Liver (tissue), 8 donors: ENCODE measurements at regions not wholly inside any gene's neighbourhood (a gene's known extent, or its start where the extent isn't known, plus 50 kb on each side); places are given as distances from the start of the nearest gene placed in this dataset.

ENCODE experiments used
- DNase-seq: peaks from one replicate; pipeline ENCODE4 v3.0.0-alpha.2; 2017; ENCODE audit warnings: low spot score
- H3K27ac ChIP-seq, 2 donors: one replicate each; pipeline ENCODE4 v1.7.0; 2013; ENCODE audit warnings: inconsistent platforms in 2 of 2, low read length in 2 of 2, control low read depth in 1 of 2, low read depth in 1 of 2, mild to moderate bottlenecking in 1 of 2
- H3K27me3 ChIP-seq, 4 donors: one replicate each; pipeline versions ENCODE4 v1.6.1 to v1.7.0; 2013; ENCODE audit warnings: low read length in 3 of 4, inconsistent platforms in 1 of 4, mild to moderate bottlenecking in 1 of 4, moderate library complexity in 1 of 4; ENCODE audit not compliant: control insufficient read depth in 4 of 4, insufficient read depth in 4 of 4
- H3K36me3 ChIP-seq, 4 donors: one replicate each; pipeline versions ENCODE4 v1.6.1 to v1.7.0; 2013; ENCODE audit warnings: low read length in 3 of 4, mild to moderate bottlenecking in 3 of 4, low read depth in 1 of 4, moderate library complexity in 1 of 4; ENCODE audit not compliant: control insufficient read depth in 4 of 4, insufficient read depth in 3 of 4
- H3K4me1 ChIP-seq, 4 donors: one replicate each; pipeline versions ENCODE4 v1.6.1 to v1.7.0; 2013; ENCODE audit warnings: low read length in 3 of 4, mild to moderate bottlenecking in 3 of 4, moderate library complexity in 1 of 4; ENCODE audit not compliant: control insufficient read depth in 4 of 4, insufficient read depth in 4 of 4
- H3K4me3 ChIP-seq, 3 donors: one replicate each; pipeline versions ENCODE4 v1.6.1 to v1.7.0; 2013; ENCODE audit warnings: low read length in 3 of 3, control low read depth in 1 of 3, low read depth in 1 of 3, mild to moderate bottlenecking in 1 of 3
- H3K9ac ChIP-seq, 2 donors: one replicate each; pipeline ENCODE4 v1.7.0; 2013; ENCODE audit warnings: low read length in 2 of 2, mild to moderate bottlenecking in 2 of 2, moderate library complexity in 2 of 2, control low read depth in 1 of 2, low read depth in 1 of 2
- H3K9me3 ChIP-seq, 4 donors: one replicate each; pipeline versions ENCODE4 v1.6.1 to v1.7.0; 2013; ENCODE audit warnings: low read length in 3 of 4; ENCODE audit not compliant: control insufficient read depth in 4 of 4
- FOXA1 ChIP-seq: IDR thresholded peaks from 2 replicates; pipeline ENCODE4 v1.6.1; 2016; ENCODE audit warnings: antibody characterized with exemption
- FOXA2 ChIP-seq: IDR thresholded peaks from 2 replicates; pipeline ENCODE4 v1.6.1; 2016; ENCODE audit warnings: antibody characterized with exemption
- GABPA ChIP-seq, 2 donors: IDR thresholded peaks in 1 of 2; conservative IDR thresholded peaks in 1 of 2; 2 replicates each; pipeline ENCODE4 v1.6.1; 2016; ENCODE audit warnings: antibody characterized with exemption in 2 of 2, mild to moderate bottlenecking in 1 of 2, moderate library complexity in 1 of 2
- HNF4A ChIP-seq, 2 donors: conservative IDR thresholded peaks; 2 replicates each; pipeline ENCODE4 v1.6.1; 2016; ENCODE audit warnings: antibody characterized with exemption in 2 of 2, mild to moderate bottlenecking in 2 of 2
- HNF4G ChIP-seq: IDR thresholded peaks from 2 replicates; pipeline ENCODE4 v1.6.1; 2016; ENCODE audit warnings: antibody characterized with exemption
- JUND ChIP-seq, 2 donors: IDR thresholded peaks; 2 replicates each; pipeline ENCODE4 v1.6.1; 2016; ENCODE audit warnings: antibody characterized with exemption in 2 of 2
- NR2F2 ChIP-seq: IDR thresholded peaks from 2 replicates; pipeline ENCODE4 v1.6.1; 2016; ENCODE audit warnings: antibody characterized with exemption
- RAD21 ChIP-seq, 2 donors: IDR thresholded peaks; 2 replicates each; pipeline ENCODE4 v1.6.1; 2016; ENCODE audit warnings: antibody characterized with exemption in 2 of 2, mild to moderate bottlenecking in 2 of 2
- RXRA ChIP-seq, 2 donors: IDR thresholded peaks; 2 replicates each; pipeline ENCODE4 v1.6.1; 2017 to 2018; ENCODE audit warnings: antibody characterized with exemption in 2 of 2, mild to moderate bottlenecking in 1 of 2
- TAF1 ChIP-seq: conservative IDR thresholded peaks from 2 replicates; pipeline ENCODE4 v1.6.1; 2016; ENCODE audit warnings: antibody characterized with exemption, mild to moderate bottlenecking
- YY1 ChIP-seq: IDR thresholded peaks from 2 replicates; pipeline ENCODE4 v1.6.1; 2016; ENCODE audit warnings: antibody characterized with exemption, mild to moderate bottlenecking
- WGBS: extraction: QIAGEN DNeasy Blood & Tissue Kit; methylation state at CpG from one replicate; pipeline ENCODE4 v1.1.7; 2013; 5-methylcytosine and 5-hydroxymethylcytosine counted together
- TF ChIP-seq, protein P1 (sequence below): IDR thresholded peaks from 2 replicates; pipeline ENCODE4 v1.6.1; 2016; ENCODE audit warnings: antibody characterized with exemption
- TF ChIP-seq, protein P2 (sequence below): fragments of 150-350 bp; IDR thresholded peaks from 2 replicates; pipeline ENCODE4 v1.5.1; 2017; ENCODE audit warnings: improper control_type of control experiment, low read depth, low read length; ENCODE audit not compliant: missing input control
- TF ChIP-seq, protein P3 (sequence below): IDR thresholded peaks from 2 replicates; pipeline ENCODE4 v1.6.1; 2016; ENCODE audit warnings: antibody characterized with exemption
- TF ChIP-seq, protein P4 (sequence below): IDR thresholded peaks from 2 replicates; pipeline ENCODE4 v1.6.1; 2016; ENCODE audit warnings: antibody characterized with exemption, mild to moderate bottlenecking
- donor health status: healthy.
- donor health status: healthy.
- donor health status: healthy.
- donor health status: healthy.
- donor health status: healthy.

DNA sequence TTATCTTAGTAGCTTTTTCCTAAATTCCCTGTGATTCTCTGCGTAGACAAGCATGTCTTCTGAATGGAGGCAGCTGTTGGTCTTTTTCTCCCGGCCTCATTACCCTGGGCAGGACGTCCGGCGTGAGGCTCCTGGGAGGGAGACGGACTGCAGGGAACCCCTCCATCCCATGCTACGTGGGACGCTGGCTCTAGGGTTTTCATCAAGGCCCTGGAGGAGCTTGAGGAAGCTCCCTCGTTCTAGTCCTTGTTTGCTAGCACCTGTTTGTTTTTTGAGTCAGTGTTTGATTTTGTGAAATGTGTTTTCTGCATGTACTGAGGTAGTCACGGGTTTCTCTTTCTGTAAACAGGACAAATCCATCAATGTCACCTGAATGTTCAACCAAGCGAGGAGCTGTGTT lies 99.3 kb upstream of the TMEM18 start:
- Histone ChIP-seq H3K27me3 (peaks cover 0 to 4% (median 1%) of the 10 kb centered on the region in 4 donors), H3K9me3 (peaks cover 0 to 2% (median 0%) of the 10 kb centered on the region in 4 donors), H3K4me1 (no peaks in the 10 kb centered on the region), H3K36me3 (no peaks in the 10 kb centered on the region), H3K9ac (no peak overlapping the region), H3K27ac (no peak overlapping the region), H3K4me3 (no peak overlapping the region)
- TF ChIP-seq RXRA (IDR thresholded peaks at IDR 0.05) (no peak), RAD21 (IDR thresholded peaks at IDR 0.05) (no peak), HNF4G (no peak), GABPA (IDR thresholded peaks at IDR 0.05 in 1 of 2, conservative IDR thresholded peaks at IDR 0.05 in 1 of 2) (no peak), HNF4A (conservative IDR thresholded peaks at IDR 0.05) (no peak), FOXA1 (no peak), JUND (IDR thresholded peaks at IDR 0.05) (no peak), YY1 (no peak), FOXA2 (no peak)
- TF ChIP-seq, protein P1, sequence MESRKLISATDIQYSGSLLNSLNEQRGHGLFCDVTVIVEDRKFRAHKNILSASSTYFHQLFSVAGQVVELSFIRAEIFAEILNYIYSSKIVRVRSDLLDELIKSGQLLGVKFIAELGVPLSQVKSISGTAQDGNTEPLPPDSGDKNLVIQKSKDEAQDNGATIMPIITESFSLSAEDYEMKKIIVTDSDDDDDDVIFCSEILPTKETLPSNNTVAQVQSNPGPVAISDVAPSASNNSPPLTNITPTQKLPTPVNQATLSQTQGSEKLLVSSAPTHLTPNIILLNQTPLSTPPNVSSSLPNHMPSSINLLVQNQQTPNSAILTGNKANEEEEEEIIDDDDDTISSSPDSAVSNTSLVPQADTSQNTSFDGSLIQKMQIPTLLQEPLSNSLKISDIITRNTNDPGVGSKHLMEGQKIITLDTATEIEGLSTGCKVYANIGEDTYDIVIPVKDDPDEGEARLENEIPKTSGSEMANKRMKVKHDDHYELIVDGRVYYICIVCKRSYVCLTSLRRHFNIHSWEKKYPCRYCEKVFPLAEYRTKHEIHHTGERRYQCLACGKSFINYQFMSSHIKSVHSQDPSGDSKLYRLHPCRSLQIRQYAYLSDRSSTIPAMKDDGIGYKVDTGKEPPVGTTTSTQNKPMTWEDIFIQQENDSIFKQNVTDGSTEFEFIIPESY = no peak
- TF ChIP-seq, protein P2, sequence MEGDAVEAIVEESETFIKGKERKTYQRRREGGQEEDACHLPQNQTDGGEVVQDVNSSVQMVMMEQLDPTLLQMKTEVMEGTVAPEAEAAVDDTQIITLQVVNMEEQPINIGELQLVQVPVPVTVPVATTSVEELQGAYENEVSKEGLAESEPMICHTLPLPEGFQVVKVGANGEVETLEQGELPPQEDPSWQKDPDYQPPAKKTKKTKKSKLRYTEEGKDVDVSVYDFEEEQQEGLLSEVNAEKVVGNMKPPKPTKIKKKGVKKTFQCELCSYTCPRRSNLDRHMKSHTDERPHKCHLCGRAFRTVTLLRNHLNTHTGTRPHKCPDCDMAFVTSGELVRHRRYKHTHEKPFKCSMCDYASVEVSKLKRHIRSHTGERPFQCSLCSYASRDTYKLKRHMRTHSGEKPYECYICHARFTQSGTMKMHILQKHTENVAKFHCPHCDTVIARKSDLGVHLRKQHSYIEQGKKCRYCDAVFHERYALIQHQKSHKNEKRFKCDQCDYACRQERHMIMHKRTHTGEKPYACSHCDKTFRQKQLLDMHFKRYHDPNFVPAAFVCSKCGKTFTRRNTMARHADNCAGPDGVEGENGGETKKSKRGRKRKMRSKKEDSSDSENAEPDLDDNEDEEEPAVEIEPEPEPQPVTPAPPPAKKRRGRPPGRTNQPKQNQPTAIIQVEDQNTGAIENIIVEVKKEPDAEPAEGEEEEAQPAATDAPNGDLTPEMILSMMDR = no peak
- WGBS = 48% methylated on average over 11 of the region's 11 CpGs
- no peak for DNase-seq

DNA sequence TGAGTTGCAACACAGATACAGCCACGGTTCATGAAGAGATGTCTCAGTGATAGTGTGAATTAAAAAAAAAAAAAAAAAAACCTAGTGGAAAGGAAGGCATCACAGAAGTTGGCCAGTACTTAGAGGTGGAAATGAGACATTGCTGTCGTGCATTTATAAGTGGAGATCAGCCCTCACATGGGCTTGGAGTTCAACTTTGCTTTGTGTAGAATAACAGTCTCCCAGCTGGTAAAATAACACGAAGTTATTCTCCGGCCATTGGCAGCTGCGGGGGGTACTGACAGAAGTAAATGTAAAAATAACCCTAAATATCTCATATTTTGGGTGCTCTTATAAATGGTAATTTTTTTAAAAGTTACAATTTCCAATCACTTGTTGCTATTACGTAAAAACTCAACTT lies 98.8 kb upstream of the TMEM18 start:
- Histone ChIP-seq H3K36me3 (no peaks in the 10 kb centered on the region), H3K27ac (no peak overlapping the region), H3K9ac (no peak overlapping the region), H3K4me3 (no peak overlapping the region), H3K4me1 (no peaks in the 10 kb centered on the region), H3K27me3 (peaks cover 0 to 4% (median 1%) of the 10 kb centered on the region in 4 donors), H3K9me3 (peaks cover 0 to 2% (median 0%) of the 10 kb centered on the region in 4 donors)
- WGBS = 68% methylated on average over 6 of the region's 6 CpGs
- DNase-seq = no peak
- TF ChIP-seq FOXA2 (no peak), RAD21 (IDR thresholded peaks at IDR 0.05) (no peak)
- TF ChIP-seq, protein P3, sequence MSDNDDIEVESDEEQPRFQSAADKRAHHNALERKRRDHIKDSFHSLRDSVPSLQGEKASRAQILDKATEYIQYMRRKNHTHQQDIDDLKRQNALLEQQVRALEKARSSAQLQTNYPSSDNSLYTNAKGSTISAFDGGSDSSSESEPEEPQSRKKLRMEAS = no peak

DNA sequence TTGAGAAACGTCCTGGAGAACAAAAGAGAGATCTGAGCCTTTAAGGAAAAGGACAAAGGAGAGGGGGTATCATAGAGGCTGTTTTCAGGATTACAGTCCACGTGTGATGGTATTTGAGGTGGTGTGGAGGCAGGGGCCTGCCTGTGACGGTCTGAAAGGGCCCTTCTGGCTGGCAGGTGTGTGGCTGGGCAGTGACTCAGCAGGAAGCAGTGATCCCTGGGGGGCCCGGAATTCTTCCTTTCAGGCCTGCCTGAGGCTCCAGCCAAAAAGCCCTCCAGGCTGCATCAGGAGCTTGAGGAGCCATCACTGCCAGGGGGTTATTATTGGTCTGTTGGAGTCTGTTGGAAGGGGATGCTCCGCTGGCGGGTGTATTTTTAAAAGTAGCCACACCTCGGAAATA lies 97.2 kb upstream of the TMEM18 start:
- no peaks in the 10 kb centered on the region for H3K4me1 ChIP-seq
- no peak overlapping the region for H3K27ac ChIP-seq
- TF ChIP-seq HNF4G (no peak), FOXA1 (no peak), TAF1 (no peak), RXRA (IDR thresholded peaks at IDR 0.05) (no peak), RAD21 (IDR thresholded peaks at IDR 0.05) (no peak), HNF4A (conservative IDR thresholded peaks at IDR 0.05) (no peak), YY1 (no peak), NR2F2 (no peak), FOXA2 (no peak)
- TF ChIP-seq, protein P2 = no peak
- TF ChIP-seq, protein P1 = no peak
- TF ChIP-seq, protein P4, sequence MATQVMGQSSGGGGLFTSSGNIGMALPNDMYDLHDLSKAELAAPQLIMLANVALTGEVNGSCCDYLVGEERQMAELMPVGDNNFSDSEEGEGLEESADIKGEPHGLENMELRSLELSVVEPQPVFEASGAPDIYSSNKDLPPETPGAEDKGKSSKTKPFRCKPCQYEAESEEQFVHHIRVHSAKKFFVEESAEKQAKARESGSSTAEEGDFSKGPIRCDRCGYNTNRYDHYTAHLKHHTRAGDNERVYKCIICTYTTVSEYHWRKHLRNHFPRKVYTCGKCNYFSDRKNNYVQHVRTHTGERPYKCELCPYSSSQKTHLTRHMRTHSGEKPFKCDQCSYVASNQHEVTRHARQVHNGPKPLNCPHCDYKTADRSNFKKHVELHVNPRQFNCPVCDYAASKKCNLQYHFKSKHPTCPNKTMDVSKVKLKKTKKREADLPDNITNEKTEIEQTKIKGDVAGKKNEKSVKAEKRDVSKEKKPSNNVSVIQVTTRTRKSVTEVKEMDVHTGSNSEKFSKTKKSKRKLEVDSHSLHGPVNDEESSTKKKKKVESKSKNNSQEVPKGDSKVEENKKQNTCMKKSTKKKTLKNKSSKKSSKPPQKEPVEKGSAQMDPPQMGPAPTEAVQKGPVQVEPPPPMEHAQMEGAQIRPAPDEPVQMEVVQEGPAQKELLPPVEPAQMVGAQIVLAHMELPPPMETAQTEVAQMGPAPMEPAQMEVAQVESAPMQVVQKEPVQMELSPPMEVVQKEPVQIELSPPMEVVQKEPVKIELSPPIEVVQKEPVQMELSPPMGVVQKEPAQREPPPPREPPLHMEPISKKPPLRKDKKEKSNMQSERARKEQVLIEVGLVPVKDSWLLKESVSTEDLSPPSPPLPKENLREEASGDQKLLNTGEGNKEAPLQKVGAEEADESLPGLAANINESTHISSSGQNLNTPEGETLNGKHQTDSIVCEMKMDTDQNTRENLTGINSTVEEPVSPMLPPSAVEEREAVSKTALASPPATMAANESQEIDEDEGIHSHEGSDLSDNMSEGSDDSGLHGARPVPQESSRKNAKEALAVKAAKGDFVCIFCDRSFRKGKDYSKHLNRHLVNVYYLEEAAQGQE = no peak

More for the DNA sequence above, 97.2 kb upstream of the TMEM18 start:
- H3K36me3 ChIP-seq = no peaks in the 10 kb centered on the region
- no peak overlapping the region for H3K4me3 ChIP-seq
- DNase-seq = no peak
- WGBS = 59% methylated on average over 7 of the region's 7 CpGs
- H3K9me3 ChIP-seq = no peaks in the 10 kb centered on the region
- H3K27me3 ChIP-seq = peaks cover 0 to 4% (median 0%) of the 10 kb centered on the region in 4 donors
- H3K9ac ChIP-seq = no peak overlapping the region
